ENCODE measurements at regions not wholly inside any gene's neighbourhood (a gene's known extent, or its start where the extent isn't known, plus 50 kb on each side); places are given as distances from the start of the nearest gene placed in this dataset.

- no peak for TF ChIP-seq EP300 (IDR thresholded peaks at IDR 0.05)
- TF ChIP-seq, protein P1, sequence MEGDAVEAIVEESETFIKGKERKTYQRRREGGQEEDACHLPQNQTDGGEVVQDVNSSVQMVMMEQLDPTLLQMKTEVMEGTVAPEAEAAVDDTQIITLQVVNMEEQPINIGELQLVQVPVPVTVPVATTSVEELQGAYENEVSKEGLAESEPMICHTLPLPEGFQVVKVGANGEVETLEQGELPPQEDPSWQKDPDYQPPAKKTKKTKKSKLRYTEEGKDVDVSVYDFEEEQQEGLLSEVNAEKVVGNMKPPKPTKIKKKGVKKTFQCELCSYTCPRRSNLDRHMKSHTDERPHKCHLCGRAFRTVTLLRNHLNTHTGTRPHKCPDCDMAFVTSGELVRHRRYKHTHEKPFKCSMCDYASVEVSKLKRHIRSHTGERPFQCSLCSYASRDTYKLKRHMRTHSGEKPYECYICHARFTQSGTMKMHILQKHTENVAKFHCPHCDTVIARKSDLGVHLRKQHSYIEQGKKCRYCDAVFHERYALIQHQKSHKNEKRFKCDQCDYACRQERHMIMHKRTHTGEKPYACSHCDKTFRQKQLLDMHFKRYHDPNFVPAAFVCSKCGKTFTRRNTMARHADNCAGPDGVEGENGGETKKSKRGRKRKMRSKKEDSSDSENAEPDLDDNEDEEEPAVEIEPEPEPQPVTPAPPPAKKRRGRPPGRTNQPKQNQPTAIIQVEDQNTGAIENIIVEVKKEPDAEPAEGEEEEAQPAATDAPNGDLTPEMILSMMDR (IDR thresholded peaks at IDR 0.05) = no peak
- DNase-seq (ENCODE audit: low spot score in 2 of 2) = no peak
- 68 to 70% methylated on average over 4 of the region's 4 CpGs for WGBS, 2 donors
- Histone ChIP-seq H3K36me3 (no peaks in the 10 kb centered on the region), H3K27me3 (no peaks in the 10 kb centered on the region), H3K27ac (peak overlapping the region in 1 of 4 donors; percentile 24), H3K9me3 (no peaks in the 10 kb centered on the region), H3K4me1 (peaks cover 0 to 17% (median 0%) of the 10 kb centered on the region in 4 donors), H3K4me3 (no peak overlapping the region)
Observed at GRCh38 chrX:39310891-39311290, 509.6 kb downstream of the MID1IP1 start.

GRCh38 chrX:39311646-39312045 is 510.4 kb downstream of the MID1IP1 start:
- no peak overlapping the region for H3K4me3 ChIP-seq
- H3K27ac ChIP-seq = no peak overlapping the region
- H3K27me3 ChIP-seq = no peaks in the 10 kb centered on the region
- TF ChIP-seq POLR2A (IDR thresholded peaks at IDR 0.05) (no peak), EP300 (IDR thresholded peaks at IDR 0.05) (no peak)
- TF ChIP-seq, protein P1 (IDR thresholded peaks at IDR 0.05) = no peak
- no peaks in the 10 kb centered on the region for H3K36me3 ChIP-seq
- peaks cover 0 to 17% (median 0%) of the 10 kb centered on the region in 4 donors for H3K4me1 ChIP-seq
- DNase-seq (ENCODE audit: low spot score in 2 of 2) = no peak
- 63 to 80% methylated on average over 1 to 2 of the region's 2 CpGs for WGBS, 2 donors
- no peaks in the 10 kb centered on the region for H3K9me3 ChIP-seq

- Histone ChIP-seq H3K9me3 (no peaks in the 10 kb centered on the region), H3K36me3 (no peaks in the 10 kb centered on the region), H3K27me3 (no peaks in the 10 kb centered on the region), H3K4me3 (no peak overlapping the region), H3K4me1 (peaks cover 0 to 17% (median 0%) of the 10 kb centered on the region in 4 donors), H3K27ac (no peak overlapping the region)
- no peak for DNase-seq (ENCODE audit: low spot score in 2 of 2)
- 69 to 100% methylated on average over 1 of the region's 1 CpG for WGBS, 2 donors
- no peak for TF ChIP-seq EP300 (IDR thresholded peaks at IDR 0.05)
- no peak for TF ChIP-seq POLR2A (IDR thresholded peaks at IDR 0.05)
- TF ChIP-seq, protein P1 (IDR thresholded peaks at IDR 0.05) = no peak
Observed at GRCh38 chrX:39313146-39313545, 511.9 kb downstream of the MID1IP1 start.

DNA sequence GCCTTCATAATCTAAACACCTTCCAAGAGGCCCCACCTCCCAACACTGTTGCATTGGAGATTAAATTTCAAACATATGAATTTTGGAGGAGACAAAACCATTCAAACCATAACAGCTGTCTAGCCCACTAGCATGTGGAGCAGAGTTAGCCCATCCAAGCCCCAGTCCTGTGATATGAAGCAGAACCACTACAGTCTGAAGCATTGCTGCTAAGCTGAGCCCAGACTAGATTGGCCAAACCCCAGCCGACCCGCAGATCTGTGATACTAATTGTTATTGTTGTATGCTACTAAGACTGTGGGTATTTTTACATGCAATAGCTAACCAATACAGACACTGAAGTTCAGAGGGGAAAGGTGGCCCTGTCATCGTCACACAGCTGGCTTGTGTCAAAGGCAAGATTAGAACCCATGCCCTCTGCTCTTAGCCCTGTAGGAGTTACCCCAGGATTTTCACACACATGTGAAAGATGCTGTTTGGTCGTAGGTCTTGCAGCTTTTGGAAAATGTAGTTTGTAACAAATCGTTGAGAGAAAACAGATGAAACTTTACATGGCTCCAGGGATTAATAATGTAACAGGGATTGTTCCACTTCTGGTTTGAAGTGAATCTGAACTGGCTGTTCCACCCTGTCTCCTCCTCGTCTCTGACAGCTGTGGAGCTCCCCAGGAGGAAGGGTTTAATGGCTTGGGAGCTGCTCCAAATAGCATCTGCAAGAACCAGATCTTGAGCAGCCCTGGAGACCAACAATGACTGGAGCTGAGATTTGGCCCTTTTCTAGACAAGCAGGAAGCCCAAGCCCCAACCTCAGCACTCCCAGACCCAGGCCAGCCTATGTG is 517.5 kb downstream of the MID1IP1 start:
- TF ChIP-seq, protein P1 (IDR thresholded peaks at IDR 0.05) = no peak
- TF ChIP-seq EP300 (IDR thresholded peaks at IDR 0.05) = no peak
- no peak for TF ChIP-seq POLR2A (IDR thresholded peaks at IDR 0.05)
- DNase-seq (ENCODE audit: low spot score in 2 of 2) = no peak
- WGBS, 2 donors = 62 to 70% methylated on average over 6 of the region's 6 CpGs
- Histone ChIP-seq H3K4me3 (no peak overlapping the region), H3K4me1 (no peaks in the 10 kb centered on the region), H3K9me3 (no peaks in the 10 kb centered on the region), H3K36me3 (no peaks in the 10 kb centered on the region), H3K27ac (no peak overlapping the region), H3K27me3 (peaks cover 0 to 4% of the 10 kb centered on the region in 2 donors)

DNA sequence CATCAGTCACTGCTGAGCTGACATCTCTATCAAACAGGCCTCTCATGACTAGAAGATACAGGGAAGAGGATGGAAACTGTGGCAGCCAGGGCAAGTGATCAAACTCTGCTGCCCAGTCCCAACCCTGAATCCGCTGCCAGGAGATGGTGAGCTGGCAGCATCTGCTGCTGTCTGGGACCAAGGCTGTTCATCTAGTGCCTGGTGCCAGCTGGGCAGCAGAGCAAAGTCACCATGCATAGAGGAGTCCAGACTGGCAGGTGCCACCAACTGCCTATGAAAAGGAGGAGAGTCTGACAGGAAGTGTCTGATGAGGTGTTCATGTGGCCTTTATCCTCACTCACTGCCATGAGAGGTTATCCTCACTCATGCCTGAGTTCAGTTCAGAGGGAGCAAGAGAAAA is 518.9 kb downstream of the MID1IP1 start:
- DNase-seq (ENCODE audit: low spot score in 2 of 2) = no peak
- H3K27ac ChIP-seq = no peak overlapping the region
- H3K36me3 ChIP-seq = no peaks in the 10 kb centered on the region
- peaks cover 0 to 4% of the 10 kb centered on the region in 2 donors for H3K27me3 ChIP-seq
- no peaks in the 10 kb centered on the region for H3K9me3 ChIP-seq
- no peak overlapping the region for H3K4me3 ChIP-seq
- H3K4me1 ChIP-seq = no peaks in the 10 kb centered on the region
- 40% methylated on average over 1 of the region's 1 CpG; no CpG with 5 or more reads in 1 of the 2 donors for WGBS, 2 donors
- TF ChIP-seq POLR2A (IDR thresholded peaks at IDR 0.05) (no peak), EP300 (IDR thresholded peaks at IDR 0.05) (no peak)
- TF ChIP-seq, protein P1 (IDR thresholded peaks at IDR 0.05) = no peak
